CD4-positive, alpha-beta T cell treated with Interleukin-21 for 1 hour (primary cell): ENCODE measurements at regions not wholly inside any gene's neighbourhood (a gene's known extent, or its start where the extent isn't known, plus 50 kb on each side); places are given as distances from the start of the nearest gene placed in this dataset.

Experiments used
- DNase-seq: peaks from one replicate; pipeline ENCODE4 v3.0.0-alpha.2; 2020

DNA sequence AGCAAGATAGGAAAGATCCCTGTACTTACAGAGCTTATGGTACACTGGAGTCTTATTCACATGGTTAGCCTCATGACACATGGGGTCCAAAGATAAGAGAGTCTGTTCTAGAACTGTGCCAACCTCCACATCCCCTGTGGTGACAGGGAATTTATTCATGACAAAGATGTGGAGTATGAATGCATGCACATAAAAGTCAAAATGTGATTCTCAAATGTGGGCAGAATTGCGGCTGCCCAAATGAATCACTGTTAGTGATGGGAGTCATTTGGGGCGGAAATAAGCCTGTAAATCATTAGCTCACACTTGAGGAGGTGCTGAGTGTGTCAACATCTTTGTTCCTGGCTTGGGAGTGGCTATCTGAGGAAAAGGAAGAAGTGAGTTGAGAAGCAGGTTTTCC, 560.6 kb downstream of the SLC4A3 start:
- no peak for DNase-seq

DNA sequence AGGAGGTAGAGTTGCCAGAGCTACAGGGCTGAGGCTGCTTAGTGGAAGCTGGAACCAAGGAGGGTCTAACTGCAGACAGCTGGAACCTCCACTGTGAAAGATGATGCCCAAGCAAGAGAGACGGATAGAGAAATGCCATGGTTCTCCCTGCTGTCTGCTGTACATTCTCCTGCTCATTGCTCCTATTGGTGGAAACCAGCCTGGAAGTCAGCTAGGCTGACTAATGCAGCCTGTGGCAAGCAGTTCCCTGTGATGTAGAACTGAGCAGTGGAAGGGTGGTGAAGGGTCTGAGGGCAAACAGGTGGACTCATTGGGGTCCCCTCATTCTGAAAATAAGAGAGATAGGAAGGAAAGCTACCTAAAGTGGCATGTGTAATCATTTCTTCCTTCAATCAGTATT, 563.6 kb downstream of the SLC4A3 start:
- DNase-seq, result no peak

DNA sequence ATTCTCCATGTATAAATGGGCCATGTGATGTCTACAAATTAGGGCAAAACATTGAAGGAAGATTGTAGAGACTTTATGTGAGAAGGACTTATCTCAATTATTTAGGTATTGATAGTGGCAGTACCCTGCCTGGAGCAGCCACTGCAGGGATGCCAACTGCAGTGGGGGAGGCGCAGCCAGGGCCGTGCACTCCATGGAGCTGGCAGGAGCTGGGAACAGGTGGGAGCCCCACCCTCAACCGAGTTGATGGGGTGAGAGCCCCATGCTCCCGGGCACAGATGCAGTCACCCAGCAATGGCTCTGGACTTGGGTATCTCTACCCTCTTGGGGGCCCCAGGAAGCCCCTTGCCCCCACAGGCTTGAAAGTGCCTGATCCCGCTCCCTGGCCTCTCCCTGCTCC, 564.3 kb downstream of the SLC4A3 start:
- no peak for DNase-seq

DNA sequence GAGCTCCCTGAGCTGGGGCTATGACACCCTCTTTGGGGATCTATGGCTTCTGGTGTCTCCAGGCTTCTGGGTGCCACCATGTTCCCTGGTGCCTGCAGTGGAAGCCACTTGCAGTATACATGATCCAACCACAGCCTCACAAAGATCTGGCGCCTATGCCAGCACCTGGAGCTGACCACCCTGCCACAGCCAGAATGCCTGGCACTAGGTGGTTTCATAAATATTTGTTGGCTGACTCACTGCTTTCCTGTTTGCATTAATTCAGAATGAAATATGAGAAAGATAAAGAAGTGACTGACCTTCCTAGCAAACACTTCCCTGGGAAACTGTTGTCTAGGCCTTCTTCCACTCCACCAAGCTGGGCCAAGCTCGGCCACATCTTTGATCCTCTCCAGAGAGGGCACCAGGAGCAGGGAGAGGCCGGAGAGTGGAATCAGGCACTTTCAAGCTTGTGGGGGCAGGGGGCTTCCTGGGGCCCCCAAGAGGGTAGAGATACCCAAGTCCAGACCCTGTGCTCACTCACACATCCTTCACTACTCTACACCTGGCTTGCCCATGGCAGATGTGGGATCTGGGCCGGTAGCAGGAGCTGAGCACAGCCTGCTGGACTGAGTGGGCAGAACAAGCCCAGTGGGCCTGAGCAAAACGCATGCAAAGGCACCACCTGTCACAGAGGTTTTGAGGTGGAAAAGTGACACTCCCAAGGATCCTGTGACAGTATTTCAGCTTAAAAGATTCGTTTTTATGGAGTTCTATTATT, 565.7 kb downstream of the SLC4A3 start:
- no peak for DNase-seq

DNA sequence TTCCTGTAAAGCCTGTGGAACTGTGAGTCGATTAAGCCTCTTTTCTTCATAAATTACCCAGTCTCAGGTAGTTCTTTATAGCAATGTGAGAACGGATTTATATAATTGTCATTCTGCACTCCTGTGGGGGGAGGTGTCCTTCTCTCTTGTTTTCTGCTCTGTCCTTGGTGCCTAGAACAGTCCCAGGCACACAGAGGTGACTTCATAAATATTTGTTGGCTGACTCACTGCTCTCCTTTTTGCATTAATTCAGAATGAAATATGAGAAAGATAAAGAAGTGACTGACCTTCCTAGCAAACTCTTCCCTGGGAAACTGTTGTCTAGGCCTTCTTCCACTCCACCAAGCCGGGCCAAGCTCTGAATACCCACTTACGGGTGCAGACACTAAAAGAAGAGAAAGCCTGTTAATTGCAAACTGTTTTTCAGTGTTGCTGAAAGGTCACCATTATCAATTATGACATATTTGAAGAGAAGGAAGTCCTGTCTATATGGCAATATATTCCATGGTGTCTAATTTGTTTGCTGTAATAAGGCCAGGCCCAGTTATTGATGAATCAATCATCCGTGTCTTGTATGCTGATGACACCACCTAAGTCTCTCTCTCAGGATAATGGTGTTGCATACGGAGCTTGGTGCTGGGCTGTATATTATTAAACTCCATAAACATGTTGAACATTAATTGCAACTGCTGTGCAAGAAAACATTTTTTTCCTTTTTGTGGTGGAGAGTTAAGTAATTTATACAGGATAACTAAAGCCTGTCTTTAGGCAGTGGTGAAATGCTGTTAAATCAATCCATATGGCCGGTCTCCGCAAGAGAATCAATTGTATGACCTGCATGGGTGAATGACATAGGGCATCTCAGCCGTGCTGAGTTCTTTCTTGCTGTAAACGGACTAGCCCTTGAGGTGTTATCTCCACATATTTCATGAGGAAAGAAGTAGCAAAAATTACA, 567.5 kb downstream of the SLC4A3 start:
- DNase-seq, result no peak

DNA sequence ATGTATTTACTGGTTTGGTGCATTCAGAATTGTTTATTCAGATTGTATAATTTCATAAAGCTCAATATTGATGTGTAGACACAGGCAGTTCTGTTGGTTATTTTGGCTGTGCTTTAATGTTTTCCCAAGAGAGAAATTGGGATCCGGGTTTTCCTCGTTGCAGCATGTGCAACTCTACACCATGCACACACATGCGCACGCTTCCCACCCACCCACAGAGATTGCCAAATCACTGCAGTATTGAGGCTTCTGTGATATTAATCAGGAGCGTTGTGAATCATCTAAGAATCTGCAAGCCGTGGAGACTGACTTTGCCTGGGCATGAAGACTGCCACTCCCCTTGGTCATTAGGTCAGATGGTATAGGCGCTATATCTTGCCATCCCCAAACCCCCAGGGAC, 571.5 kb downstream of the SLC4A3 start:
- no peak for DNase-seq

DNA sequence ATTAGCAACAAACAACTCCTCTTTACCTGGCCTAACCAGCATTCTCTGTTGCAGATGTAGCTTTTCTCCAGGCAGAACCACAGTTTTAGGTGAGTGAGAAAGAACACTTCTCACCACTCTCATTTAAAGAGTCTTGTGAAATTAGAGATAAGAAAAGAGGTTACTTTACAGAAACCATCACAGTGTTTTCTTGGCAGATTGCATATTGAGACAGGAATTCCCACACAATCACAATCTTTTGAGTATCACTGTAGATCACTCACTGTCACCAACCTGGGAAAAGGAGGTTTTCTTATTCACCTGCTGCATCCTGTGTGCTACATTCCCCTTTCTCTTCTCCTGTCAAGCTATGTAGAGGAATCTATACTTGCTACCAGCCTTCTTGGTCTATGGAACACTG, 574.6 kb downstream of the SLC4A3 start:
- no peak for DNase-seq

DNA sequence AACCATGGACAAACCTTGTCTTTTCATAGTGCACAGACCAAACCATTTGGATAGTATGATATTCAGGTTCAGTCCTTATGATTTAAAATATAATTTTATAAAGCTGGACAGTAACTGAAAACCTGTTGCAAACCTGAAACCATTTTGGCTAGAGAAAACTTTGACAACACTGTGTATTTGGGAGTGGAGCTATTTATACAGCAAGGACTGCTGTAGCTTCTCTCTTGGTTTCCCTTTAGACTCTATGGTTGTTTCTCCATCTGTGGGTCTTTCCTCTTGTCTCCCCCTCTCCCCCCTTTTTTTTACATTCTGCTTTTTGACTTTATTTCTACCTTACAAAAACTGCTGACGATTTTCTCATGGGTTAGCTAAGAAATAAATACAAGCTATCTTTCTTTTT, 581.7 kb downstream of the SLC4A3 start:
- no peak for DNase-seq

DNA sequence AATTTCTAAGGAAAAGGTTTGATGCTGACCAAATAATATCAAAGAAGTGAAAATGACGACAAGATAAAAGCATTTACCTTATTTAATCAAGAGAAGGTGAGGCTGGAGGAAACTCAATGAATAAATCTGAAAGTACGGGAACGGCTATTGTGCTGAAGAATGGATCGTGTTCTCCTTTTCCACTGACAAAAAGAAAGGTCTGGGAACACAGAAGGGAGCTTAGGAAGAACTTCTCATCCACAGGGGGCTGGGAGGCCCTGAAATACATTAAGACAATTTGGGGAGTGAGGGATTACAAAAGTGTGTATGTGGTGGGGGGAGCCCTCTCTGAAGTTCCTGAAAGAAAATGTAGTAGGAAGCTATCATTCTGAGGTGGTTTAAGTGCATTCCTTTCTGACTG, 582.3 kb downstream of the SLC4A3 start:
- DNase-seq, result no peak

DNA sequence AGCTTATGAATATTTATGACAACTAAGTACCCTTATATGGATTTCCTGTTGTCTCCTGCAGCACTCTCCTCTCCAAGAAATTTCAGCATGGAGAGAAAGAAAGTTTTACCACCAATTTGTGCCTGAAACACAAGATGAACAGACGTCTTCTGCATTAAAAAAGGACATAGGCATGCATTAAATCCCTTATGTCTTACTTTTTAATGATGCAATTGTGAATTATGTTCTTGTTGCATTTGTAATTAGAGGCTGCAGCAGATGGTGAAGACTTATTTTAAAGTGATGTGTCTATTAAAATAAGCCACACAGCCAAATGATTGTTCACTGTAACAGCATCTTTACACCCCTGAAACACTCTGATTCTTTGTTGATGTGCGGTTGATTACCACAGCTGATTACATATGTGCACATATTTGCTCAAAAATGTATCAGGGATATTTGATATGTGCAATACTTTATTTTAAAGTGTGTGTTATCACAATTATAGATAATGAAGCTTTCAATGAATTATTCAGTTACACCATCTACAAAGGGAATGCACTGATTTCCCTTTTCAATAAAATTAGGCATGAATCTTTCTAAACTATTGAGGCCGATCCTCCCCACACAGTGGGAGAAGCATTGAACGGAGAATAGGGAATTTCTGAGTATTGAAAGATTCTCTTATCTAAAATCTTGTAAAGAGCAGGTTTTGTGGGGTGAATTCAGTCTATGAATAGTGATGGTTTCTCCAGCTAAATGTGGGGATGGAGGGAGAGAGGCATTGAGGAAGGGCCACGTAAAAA, 585.1 kb downstream of the SLC4A3 start:
- DNase-seq, result no peak

DNA sequence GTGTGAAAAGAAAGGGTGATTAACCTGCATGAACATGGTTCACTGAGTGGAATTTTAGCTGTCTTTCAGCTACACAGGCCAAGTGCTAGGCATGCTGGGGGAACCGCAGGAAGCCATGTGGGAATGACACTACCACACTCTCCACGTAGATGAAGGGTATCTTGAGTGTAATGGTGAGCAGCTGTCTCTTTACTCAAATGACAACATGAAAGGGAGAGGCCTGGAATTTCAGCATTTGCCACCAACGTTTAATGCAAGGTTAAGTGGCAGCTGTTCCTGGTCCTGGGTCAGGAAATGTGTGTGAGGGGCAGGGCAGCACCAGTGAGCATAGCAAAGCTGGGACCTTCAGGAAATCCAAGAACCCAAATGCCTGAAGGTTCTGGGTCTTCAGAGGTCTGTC, 588.4 kb downstream of the SLC4A3 start:
- no peak for DNase-seq

DNA sequence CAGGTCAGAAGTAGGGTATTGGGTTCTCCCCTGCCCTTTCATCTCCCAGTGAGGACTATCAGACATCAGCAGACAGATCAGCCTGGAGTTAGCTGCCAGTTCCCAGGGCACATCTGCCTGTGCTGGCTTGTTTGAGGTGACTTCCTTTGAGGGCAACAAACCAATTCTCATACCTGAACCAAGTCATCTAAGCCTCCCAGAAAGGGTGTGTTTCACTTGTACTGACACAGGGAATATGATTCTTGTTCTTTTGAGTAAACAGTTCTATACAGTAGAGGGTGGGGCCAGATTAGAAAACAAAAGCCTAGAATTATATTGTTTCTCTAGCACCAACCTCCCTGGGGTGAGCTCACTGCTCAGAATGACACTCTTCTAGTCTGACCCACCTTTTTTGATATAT, 591.9 kb downstream of the SLC4A3 start:
- DNase-seq, result no peak

DNA sequence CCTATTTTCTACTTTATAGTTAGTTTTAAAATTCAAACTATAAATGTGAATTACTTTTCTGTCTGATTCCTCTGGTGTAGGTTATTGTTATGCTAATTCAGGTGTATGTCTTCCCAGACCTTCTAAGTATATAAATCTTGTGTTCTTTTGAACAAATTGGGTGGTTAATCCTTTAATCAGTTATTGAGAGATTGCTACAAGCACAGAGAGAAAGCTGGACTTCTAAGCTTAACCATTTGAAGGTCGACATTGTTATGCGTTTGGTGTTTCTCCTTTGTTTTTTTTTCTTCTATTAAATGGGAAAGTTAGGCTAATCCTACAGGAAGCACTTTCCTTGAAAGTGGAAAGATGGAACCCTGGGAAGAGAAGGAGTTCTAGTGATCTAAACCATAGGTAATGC, 592.6 kb downstream of the SLC4A3 start:
- no peak for DNase-seq

DNA sequence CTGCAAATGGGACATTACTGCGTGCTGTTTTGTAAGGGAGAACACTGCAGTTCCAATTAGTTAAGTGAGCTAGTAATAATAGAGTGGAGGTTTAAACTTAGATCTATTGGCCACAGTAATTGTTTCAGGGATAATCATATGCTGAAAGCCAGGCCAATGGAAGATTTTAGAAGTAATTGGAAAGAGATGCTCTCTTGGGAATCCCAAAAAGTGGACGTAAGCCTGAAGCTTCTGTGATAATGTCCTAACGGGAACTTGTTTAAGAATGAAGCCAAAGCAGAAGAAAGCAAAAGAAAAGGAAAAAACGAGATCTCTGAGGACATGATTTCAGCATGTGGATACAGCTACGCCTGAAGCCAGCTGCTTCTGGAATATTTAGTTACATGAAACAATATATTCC, 594.6 kb downstream of the SLC4A3 start:
- no peak for DNase-seq

DNA sequence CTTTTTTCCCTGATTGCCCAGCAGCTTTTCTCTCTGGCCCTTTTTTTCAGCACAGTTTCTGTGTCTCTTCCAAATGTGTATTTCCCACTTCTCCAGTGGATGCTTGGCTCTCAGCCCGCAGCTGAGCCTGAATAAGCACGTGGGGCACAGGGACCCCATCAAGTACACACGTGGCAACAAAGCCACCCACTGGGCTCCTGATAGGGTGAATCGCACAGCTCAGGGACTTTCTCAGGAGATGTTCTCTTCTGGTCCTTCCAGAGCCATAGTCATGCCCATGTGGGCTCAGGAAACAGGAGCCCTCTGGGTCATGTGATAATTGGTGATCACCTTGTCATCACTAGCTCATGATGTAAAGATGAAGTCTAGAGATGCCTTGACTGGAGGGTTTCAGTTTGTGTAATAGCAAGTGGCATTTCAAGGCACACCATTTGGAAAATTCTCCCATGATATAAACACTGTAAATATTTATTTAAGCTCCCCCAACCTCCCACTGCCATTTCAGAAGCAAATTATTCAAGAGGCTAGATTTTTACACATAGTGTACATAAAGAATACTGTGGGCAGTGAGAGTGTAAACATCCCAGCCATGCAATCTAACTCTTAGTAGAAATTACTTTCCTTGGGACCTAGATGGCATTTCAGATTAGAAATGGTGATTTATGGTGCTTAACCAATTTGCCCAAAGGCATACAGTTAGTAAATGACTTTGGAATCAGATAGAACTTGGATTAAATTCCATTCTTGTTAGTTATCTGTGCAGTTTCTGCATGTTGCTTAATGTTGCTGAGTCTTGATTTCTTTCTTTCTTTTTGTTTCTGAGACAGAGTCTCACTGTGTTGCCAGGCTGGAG, 597.5 kb downstream of the SLC4A3 start:
- DNase-seq, result no peak

DNA sequence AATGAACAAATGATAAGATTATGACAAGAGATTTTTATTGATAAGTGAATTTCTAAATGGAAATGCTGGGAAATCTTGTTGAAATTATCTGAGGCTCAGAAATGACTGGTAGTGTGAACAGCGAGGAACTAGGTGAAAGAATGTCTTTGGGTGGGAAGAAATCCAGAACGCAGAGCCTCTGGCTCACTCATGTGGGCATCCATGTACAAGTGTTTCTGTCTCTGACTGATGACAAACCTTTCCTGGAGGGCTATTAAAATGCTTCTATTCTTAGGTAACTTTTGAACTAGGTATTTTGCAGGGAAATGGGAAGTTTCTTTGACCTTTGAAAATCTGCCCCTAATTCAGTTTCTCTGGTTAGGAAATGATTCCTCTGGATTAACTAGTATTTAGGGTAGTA, 598.6 kb downstream of the SLC4A3 start:
- no peak for DNase-seq

DNA sequence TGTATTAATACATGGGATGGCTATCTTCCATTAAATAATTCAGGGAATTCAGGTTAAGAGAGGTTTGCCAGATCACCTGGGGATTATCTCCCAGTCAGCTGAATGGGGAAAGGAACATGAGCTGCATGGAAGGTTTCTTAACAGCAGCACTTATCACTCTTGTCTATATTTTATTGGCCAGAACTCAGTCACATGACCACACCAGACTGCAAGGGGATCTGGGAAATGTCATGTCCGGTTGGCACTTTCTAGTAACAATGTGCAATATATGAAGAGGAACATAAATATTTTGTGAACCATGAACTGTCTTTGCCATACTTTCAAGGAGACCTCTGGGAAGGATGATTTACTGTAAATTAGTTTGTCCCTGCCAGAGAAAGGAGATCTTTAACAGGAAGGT, 599.1 kb downstream of the SLC4A3 start:
- DNase-seq, result no peak

DNA sequence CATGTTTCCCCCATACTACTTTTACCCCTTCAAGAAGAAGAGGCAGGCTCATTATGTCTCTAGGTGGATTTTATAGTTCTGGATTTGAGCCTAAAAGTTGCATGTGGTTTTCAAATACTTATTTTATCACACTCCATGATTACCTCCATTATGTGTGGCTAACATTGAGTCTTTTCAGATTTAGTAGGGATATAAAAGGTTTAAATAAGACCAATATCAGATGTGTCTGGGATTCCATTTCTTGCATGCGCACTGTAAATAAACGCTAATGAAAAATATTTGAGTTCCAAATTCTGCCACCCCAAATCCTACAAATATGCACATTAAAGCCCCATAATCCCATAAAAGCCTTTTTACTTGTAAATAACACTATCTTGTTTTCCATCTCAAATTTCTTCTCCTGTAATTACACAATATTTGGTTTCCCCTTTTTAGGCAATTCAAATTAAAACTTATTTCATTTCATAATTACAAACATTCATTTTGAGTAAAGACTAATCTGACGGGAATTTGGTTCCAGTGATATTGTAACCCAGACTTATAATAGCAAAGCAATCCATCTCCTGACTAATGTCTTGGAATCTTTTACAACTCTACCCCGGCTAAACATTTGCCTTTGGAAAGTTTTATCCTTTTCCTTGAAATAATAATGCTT, 600.0 kb downstream of the SLC4A3 start:
- DNase-seq, result no peak

DNA sequence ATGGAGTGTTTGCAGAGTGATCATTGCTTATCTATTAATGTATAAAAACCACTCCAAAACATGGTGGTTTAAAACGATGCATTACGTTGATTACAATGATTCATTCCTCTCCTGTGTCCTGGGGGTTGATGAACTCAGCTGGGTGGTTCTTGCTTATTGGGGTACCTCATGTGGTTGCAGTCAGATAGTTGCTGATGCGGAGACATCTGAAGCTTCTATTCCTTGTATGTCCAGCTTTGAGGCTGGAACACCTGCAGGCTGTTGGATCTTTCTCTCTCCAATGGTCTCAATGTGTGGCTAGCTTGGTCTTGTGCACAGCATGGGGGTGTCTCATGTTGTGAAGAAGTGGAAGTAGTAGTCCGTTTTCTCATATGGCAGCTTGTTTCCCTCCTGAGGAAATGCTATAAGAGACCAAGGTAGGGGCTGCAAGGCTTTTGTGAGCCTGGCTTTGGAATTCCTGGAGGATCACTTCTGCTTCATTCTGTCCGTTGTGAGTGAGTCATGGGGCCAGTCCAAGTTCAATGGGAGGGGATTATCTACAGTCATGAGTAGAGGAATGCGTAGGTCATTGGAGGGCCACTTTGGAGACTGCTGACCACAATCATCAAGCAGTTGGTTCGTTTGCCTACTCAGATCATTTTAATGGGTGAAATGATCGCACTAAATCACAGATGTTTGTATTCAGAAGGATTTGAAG, 601.0 kb downstream of the SLC4A3 start:
- DNase-seq, result no peak

DNA sequence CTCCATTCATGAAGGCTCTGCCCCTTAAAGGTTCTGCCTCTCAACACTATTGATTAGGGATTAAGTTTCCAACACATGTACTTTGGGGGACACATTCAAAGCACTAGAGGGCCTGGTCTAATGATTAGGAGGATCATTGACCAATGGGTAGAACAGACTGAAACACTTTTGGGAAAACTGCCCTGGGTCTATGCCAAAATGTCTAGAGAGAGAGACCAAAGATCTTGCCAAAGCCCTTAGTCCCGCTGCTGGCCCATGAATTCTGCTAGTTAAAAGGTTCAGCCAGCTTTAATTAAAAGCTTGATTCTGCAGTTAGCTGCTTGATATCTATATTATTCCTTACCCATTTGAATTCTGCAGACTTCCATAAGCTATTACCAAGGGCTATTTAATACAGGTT, 613.2 kb downstream of the SLC4A3 start:
- no peak for DNase-seq

DNA sequence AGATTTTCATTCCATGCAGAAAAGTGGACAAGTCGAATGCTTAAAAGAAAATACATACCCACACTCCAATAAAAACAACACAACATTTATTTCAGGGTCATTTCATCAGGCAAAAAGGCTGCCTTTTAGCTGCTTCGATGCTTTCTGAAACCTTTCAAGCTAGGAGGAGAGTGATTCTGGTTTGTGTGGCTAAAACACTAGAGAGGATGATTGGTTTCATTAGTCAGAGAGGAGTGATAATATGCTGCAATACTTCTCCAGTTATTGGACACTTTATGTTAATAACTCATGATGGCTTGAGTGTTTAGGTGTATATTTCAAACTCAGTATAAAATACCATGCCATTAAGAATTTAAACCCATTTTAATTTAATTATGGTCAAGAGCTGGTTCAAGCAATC, 614.0 kb downstream of the SLC4A3 start:
- DNase-seq, result no peak
